ENCODE measurements at regions not wholly inside any gene's neighbourhood (a gene's known extent, or its start where the extent isn't known, plus 50 kb on each side); places are given as distances from the start of the nearest gene placed in this dataset.

DNA sequence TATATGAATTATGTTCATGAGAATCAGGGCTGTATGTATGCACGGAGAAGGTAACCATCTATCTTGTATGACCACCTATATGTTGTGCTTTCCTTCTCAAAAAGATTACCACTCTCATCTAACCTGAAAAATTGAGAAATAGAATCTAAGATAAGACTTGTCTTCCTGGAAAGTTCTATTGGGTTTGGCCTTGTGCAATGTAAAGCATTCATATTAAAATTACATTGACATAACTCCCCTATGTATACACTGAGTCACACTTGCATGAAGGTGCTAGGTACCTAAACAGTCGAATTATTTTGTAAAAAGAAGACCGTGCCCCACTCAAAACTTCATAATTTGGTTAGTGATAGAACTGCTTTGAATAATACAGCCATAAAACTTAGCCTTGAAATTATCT is 54.5 kb upstream of the RFXAP start:
- H2AFZ ChIP-seq: no peak overlapping the region
- Mint-ChIP-seq H3K27me3 (ENCODE audit: insufficient read depth, low read depth, poor library complexity) (peaks cover 7% of the 10 kb centered on the region), H3K27ac (no peak overlapping the region), H3K4me3 (no peak overlapping the region), H3K36me3 (ENCODE audit: low read depth) (peaks cover 35% of the 10 kb centered on the region; the same call in 2 of the 3 replicates), H3K4me1 (peaks cover 40% of the 10 kb centered on the region), H3K9me3 (peaks cover 31% of the 10 kb centered on the region)
- H3K4me1 ChIP-seq (ENCODE audit: insufficient read depth): peaks cover 8% of the 10 kb centered on the region; the same call in 1 of the 2 replicates
- H3K9me2 ChIP-seq (ENCODE audit: insufficient read depth): peaks cover 16% of the 10 kb centered on the region
- H3K27me3 ChIP-seq (ENCODE audit: insufficient read depth): no peaks in the 10 kb centered on the region
- H3K4me2 ChIP-seq: no peak overlapping the region
- no peaks in the 10 kb centered on the region for H3F3A ChIP-seq (replicated peaks; ENCODE audit: low read depth)
- ATAC-seq: no peak
- DNase-seq (ENCODE audit: low spot score): no peak
- no peaks in the 10 kb centered on the region for H3K79me2 ChIP-seq (replicated peaks; ENCODE audit: insufficient read depth)
- TF ChIP-seq, protein P1, sequence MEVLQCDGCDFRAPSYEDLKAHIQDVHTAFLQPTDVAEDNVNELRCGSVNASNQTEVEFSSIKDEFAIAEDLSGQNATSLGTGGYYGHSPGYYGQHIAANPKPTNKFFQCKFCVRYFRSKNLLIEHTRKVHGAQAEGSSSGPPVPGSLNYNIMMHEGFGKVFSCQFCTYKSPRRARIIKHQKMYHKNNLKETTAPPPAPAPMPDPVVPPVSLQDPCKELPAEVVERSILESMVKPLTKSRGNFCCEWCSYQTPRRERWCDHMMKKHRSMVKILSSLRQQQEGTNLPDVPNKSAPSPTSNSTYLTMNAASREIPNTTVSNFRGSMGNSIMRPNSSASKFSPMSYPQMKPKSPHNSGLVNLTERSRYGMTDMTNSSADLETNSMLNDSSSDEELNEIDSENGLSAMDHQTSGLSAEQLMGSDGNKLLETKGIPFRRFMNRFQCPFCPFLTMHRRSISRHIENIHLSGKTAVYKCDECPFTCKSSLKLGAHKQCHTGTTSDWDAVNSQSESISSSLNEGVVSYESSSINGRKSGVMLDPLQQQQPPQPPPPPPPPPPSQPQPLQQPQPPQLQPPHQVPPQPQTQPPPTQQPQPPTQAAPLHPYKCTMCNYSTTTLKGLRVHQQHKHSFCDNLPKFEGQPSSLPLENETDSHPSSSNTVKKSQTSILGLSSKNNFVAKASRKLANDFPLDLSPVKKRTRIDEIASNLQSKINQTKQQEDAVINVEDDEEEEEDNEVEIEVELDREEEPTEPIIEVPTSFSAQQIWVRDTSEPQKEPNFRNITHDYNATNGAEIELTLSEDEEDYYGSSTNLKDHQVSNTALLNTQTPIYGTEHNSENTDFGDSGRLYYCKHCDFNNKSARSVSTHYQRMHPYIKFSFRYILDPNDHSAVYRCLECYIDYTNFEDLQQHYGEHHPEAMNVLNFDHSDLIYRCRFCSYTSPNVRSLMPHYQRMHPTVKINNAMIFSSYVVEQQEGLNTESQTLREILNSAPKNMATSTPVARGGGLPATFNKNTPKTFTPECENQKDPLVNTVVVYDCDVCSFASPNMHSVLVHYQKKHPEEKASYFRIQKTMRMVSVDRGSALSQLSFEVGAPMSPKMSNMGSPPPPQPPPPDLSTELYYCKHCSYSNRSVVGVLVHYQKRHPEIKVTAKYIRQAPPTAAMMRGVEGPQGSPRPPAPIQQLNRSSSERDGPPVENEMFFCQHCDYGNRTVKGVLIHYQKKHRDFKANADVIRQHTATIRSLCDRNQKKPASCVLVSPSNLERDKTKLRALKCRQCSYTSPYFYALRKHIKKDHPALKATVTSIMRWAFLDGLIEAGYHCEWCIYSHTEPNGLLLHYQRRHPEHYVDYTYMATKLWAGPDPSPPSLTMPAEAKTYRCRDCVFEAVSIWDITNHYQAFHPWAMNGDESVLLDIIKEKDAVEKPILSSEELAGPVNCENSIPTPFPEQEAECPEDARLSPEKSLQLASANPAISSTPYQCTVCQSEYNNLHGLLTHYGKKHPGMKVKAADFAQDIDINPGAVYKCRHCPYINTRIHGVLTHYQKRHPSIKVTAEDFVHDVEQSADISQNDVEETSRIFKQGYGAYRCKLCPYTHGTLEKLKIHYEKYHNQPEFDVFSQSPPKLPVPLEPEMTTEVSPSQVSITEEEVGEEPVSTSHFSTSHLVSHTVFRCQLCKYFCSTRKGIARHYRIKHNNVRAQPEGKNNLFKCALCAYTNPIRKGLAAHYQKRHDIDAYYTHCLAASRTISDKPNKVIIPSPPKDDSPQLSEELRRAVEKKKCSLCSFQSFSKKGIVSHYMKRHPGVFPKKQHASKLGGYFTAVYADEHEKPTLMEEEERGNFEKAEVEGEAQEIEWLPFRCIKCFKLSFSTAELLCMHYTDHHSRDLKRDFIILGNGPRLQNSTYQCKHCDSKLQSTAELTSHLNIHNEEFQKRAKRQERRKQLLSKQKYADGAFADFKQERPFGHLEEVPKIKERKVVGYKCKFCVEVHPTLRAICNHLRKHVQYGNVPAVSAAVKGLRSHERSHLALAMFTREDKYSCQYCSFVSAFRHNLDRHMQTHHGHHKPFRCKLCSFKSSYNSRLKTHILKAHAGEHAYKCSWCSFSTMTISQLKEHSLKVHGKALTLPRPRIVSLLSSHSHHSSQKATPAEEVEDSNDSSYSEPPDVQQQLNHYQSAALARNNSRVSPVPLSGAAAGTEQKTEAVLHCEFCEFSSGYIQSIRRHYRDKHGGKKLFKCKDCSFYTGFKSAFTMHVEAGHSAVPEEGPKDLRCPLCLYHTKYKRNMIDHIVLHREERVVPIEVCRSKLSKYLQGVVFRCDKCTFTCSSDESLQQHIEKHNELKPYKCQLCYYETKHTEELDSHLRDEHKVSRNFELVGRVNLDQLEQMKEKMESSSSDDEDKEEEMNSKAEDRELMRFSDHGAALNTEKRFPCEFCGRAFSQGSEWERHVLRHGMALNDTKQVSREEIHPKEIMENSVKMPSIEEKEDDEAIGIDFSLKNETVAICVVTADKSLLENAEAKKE (CRISPR knock-in tag; IDR thresholded peaks at IDR 0.05): no peak
- no peak for TF ChIP-seq NANOG (IDR thresholded peaks at IDR 0.05; ENCODE audit: borderline replicate concordance)
- TF ChIP-seq, protein P2, sequence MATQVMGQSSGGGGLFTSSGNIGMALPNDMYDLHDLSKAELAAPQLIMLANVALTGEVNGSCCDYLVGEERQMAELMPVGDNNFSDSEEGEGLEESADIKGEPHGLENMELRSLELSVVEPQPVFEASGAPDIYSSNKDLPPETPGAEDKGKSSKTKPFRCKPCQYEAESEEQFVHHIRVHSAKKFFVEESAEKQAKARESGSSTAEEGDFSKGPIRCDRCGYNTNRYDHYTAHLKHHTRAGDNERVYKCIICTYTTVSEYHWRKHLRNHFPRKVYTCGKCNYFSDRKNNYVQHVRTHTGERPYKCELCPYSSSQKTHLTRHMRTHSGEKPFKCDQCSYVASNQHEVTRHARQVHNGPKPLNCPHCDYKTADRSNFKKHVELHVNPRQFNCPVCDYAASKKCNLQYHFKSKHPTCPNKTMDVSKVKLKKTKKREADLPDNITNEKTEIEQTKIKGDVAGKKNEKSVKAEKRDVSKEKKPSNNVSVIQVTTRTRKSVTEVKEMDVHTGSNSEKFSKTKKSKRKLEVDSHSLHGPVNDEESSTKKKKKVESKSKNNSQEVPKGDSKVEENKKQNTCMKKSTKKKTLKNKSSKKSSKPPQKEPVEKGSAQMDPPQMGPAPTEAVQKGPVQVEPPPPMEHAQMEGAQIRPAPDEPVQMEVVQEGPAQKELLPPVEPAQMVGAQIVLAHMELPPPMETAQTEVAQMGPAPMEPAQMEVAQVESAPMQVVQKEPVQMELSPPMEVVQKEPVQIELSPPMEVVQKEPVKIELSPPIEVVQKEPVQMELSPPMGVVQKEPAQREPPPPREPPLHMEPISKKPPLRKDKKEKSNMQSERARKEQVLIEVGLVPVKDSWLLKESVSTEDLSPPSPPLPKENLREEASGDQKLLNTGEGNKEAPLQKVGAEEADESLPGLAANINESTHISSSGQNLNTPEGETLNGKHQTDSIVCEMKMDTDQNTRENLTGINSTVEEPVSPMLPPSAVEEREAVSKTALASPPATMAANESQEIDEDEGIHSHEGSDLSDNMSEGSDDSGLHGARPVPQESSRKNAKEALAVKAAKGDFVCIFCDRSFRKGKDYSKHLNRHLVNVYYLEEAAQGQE (IDR thresholded peaks at IDR 0.05; ENCODE audit: unreplicated experiment): no peak
- no peak for TF ChIP-seq STAT1 (IDR thresholded peaks at IDR 0.05; ENCODE audit: unreplicated experiment)
- TF ChIP-seq CREB1 (CRISPR knock-in tag; IDR thresholded peaks at IDR 0.05; ENCODE audit: low read depth): no peak
- no peak for TF ChIP-seq EZH2 (IDR thresholded peaks at IDR 0.05; ENCODE audit: low read depth, unreplicated experiment)
- no peak for TF ChIP-seq JUNB (IDR thresholded peaks at IDR 0.05; ENCODE audit: unreplicated experiment)
- no peak for TF ChIP-seq ZNF114 (CRISPR knock-in tag; IDR thresholded peaks at IDR 0.05)
- no peak for TF ChIP-seq POLR2AphosphoS5 (IDR thresholded peaks at IDR 0.05; ENCODE audit: low read depth)
- TF ChIP-seq, protein P3, sequence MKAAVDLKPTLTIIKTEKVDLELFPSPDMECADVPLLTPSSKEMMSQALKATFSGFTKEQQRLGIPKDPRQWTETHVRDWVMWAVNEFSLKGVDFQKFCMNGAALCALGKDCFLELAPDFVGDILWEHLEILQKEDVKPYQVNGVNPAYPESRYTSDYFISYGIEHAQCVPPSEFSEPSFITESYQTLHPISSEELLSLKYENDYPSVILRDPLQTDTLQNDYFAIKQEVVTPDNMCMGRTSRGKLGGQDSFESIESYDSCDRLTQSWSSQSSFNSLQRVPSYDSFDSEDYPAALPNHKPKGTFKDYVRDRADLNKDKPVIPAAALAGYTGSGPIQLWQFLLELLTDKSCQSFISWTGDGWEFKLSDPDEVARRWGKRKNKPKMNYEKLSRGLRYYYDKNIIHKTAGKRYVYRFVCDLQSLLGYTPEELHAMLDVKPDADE (IDR thresholded peaks at IDR 0.05): no peak
- TF ChIP-seq EZH2phosphoT487 (IDR thresholded peaks at IDR 0.05; ENCODE audit: unreplicated experiment): no peak
- TF ChIP-seq, protein P4, sequence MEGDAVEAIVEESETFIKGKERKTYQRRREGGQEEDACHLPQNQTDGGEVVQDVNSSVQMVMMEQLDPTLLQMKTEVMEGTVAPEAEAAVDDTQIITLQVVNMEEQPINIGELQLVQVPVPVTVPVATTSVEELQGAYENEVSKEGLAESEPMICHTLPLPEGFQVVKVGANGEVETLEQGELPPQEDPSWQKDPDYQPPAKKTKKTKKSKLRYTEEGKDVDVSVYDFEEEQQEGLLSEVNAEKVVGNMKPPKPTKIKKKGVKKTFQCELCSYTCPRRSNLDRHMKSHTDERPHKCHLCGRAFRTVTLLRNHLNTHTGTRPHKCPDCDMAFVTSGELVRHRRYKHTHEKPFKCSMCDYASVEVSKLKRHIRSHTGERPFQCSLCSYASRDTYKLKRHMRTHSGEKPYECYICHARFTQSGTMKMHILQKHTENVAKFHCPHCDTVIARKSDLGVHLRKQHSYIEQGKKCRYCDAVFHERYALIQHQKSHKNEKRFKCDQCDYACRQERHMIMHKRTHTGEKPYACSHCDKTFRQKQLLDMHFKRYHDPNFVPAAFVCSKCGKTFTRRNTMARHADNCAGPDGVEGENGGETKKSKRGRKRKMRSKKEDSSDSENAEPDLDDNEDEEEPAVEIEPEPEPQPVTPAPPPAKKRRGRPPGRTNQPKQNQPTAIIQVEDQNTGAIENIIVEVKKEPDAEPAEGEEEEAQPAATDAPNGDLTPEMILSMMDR (conservative IDR thresholded peaks at IDR 0.05; ENCODE audit: low read depth in 2 of 2): no peak
- no peak for TF ChIP-seq ZNF331 (CRISPR knock-in tag; IDR thresholded peaks at IDR 0.05; ENCODE audit: low read depth)
- H3K27ac ChIP-seq (ENCODE audit: low read depth): no peak overlapping the region
- no peaks in the 10 kb centered on the region for H4K20me1 ChIP-seq (replicated peaks; ENCODE audit: insufficient read depth)
- H3K36me3 ChIP-seq (ENCODE audit: insufficient read depth): no peaks in the 10 kb centered on the region
- H3K4me3 ChIP-seq: no peak overlapping the region

Measured in GM23338 (cell line).